LNCaP clone FGC (cell line): ENCODE measurements at regions not wholly inside any gene's neighbourhood (a gene's known extent, or its start where the extent isn't known, plus 50 kb on each side); places are given as distances from the start of the nearest gene placed in this dataset.

Experiments
- DNase-seq: peaks from one replicate; pipeline ENCODE4 v3.0.0-alpha.2; 2011; ENCODE audit warnings: low read depth
- H3K4me3 ChIP-seq: 2 replicates; pipeline ENCODE4 v1.5.1; 2011; ENCODE audit warnings: mild to moderate bottlenecking, low read depth, low read length, control low read depth
- CTCF ChIP-seq: IDR thresholded peaks from 2 replicates; pipeline ENCODE4 v1.5.1; 2012; ENCODE audit warnings: mild to moderate bottlenecking; ENCODE audit not compliant: control insufficient read depth, insufficient read depth; ENCODE audit errors: extremely low read depth

GRCh38 chr16:63967966-63968365 lies 1153.9 kb downstream of the CDH11 start:
- no peak for TF ChIP-seq CTCF
- no peak for DNase-seq
- no peak overlapping the region for H3K4me3 ChIP-seq

- TF ChIP-seq CTCF: no peak
- no peak overlapping the region for H3K4me3 ChIP-seq
These were observed 1161.5 kb downstream of the CDH11 start for GRCh38 chr16:63960321-63960720.

GRCh38 chr16:63947022-63947421 lies 1174.8 kb downstream of the CDH11 start:
- DNase-seq: no peak
- no peak for TF ChIP-seq CTCF
- H3K4me3 ChIP-seq: no peak overlapping the region

More at GRCh38 chr16:63960321-63960720, 1161.5 kb downstream of the CDH11 start:
- DNase-seq: no peak

GRCh38 chr16:63945806-63946205 lies 1176.1 kb downstream of the CDH11 start:
- TF ChIP-seq CTCF: no peak
- no peak for DNase-seq

GRCh38 chr16:63943566-63943965 lies 1178.3 kb downstream of the CDH11 start:
- TF ChIP-seq CTCF: no peak
- H3K4me3 ChIP-seq: no peak overlapping the region
- no peak for DNase-seq

More at GRCh38 chr16:63945806-63946205, 1176.1 kb downstream of the CDH11 start:
- no peak overlapping the region for H3K4me3 ChIP-seq

- TF ChIP-seq CTCF: no peak
- no peak for DNase-seq
These were observed 1183.2 kb downstream of the CDH11 start for GRCh38 chr16:63938661-63939060.

GRCh38 chr16:63933841-63934240 lies 1188.0 kb downstream of the CDH11 start:
- no peak for TF ChIP-seq CTCF
- no peak overlapping the region for H3K4me3 ChIP-seq
- DNase-seq: no peak

More at GRCh38 chr16:63938661-63939060, 1183.2 kb downstream of the CDH11 start:
- no peak overlapping the region for H3K4me3 ChIP-seq
